Skin epidermis (tissue), 12 donors: ENCODE measurements at regions not wholly inside any gene's neighbourhood (a gene's known extent, or its start where the extent isn't known, plus 50 kb on each side); places are given as distances from the start of the nearest gene placed in this dataset.

Experiments
- H3K27ac ChIP-seq, 21 experiments: fragments of 200-600 bp; sonication (generic) in 11 of 21; one replicate each; pipeline ENCODE4 v1.5.0; 2020; ENCODE audit warnings: mild to moderate bottlenecking in 3 of 21, inconsistent platforms in 2 of 21, moderate library complexity in 2 of 21
- H3K4me3 ChIP-seq, 7 experiments: fragments of 200-600 bp; sonication (generic) in 2 of 7; one replicate each; pipeline ENCODE4 v1.5.0; 2020; ENCODE audit warnings: inconsistent platforms in 2 of 7, mild to moderate bottlenecking in 2 of 7, moderate library complexity in 1 of 7

DNA sequence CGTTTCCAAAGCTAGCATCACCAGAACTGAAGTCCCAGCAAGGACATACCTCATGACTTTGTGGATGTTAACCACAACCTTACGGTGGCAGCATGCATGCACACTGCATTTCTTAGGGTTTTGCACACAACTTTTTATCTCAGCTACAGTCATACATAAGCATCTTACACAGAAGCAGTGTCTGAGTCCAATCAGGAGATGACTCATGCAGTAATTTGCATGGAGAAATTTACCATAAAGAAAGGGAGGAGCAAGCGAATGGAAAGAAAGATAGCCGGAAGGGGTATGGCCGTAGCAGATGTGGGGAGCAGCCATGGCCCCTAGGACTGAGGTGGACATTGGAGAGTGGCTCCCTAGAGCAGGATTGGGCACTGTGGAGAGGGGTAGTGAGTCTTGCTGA is 522.5 kb downstream of the GALR1 start:
- no peak overlapping the region for H3K4me3 ChIP-seq

DNA sequence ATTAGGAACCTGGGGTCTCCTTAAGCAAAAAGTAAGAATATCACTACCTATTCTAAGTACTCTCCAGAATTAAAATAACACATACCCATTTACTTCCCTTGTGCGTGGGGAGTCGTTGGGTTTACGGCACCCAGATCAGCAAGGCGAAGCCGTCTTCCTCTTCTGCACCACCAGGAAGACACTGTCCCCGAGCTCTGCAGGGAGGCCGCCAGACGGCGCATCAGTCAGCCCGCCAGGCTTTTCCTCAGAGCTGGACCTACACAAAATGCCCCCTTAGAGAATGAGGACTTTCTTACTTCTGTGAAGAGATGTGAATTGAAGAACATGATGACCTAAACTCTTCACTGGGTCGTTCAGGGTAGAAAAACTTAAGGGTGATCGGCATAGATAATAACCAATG is 526.5 kb downstream of the GALR1 start:
- H3K27ac ChIP-seq, result no peak overlapping the region
- H3K4me3 ChIP-seq, result no peak overlapping the region

More for the DNA sequence above, 522.5 kb downstream of the GALR1 start:
- H3K27ac ChIP-seq, result no peak overlapping the region

DNA sequence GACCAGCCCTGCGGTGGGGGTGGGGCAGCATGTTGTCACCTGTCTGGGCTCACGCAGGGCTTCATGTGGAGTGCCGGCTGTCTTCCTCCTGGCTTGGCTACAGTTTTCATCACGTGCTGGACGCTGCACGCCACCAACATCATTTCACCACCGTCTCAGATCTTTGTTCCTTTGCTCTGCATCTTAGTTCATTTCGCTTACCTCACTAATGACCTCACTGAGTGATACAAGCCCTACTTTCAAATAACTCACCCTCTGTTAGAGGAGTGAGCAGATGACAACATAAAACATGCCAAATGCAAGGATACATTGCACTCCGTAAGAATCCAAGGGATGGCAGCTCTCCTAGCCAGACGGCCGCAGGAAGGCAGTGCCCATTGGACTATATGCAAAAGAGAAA is 527.5 kb downstream of the GALR1 start:
- H3K4me3 ChIP-seq, result no peak overlapping the region

DNA sequence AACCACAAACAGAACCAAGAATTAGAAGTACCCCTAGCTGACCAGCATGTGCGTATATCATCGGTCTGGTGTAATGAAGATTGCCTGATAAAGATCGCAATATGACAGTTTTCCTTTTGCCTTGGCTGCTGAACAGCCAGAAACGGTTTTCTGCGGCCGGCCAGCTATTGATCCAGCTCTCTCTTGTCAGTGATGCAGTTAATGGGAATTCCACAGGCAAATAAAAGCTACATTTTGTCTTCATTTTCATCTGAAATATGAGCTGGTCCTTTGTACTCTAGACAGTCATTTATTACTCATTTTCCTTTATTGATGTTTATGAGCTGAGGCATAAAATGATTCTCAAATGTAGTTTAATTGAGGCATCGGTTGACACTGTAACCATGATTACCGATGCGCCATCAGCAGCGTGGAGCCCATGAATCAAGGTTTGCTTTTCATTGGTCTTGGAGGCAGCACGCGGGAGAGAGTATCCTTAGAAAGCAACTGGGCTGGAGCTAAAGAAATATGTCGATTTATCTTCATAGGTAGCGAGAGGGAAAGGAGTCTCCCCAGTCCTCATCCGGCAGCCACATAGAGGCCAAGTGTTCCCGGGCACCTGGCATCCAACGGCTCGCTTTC is 535.2 kb downstream of the GALR1 start:
- Histone ChIP-seq H3K4me3 (no peak overlapping the region), H3K27ac (no peak overlapping the region)

More for the DNA sequence above, 527.5 kb downstream of the GALR1 start:
- no peak overlapping the region for H3K27ac ChIP-seq

DNA sequence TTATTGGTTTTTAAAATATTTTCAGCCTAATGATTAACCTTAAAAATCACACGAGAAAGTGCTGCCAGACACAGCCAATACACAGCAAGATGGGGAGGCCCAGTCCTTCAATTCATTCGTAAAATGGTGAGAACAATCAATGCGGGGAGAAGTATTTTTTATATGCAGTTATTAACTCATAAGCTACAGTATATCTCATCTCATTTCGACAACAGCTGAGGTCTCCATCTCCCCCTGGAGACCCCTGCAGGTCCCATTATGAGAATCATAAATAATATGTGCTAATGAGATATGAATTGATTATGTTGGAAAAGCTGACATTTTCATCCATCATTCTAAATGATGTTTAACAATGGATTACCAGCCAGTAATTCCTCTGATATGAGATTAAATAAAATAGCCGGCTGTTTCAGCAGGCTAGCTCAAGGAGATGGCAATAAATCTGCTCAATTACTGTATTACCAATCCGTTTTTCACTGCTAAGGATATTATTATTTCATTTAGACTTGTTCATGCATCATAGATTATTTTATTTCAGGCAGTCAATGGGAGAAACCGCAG is 535.8 kb downstream of the GALR1 start:
- Histone ChIP-seq H3K27ac (no peak overlapping the region), H3K4me3 (no peak overlapping the region)

DNA sequence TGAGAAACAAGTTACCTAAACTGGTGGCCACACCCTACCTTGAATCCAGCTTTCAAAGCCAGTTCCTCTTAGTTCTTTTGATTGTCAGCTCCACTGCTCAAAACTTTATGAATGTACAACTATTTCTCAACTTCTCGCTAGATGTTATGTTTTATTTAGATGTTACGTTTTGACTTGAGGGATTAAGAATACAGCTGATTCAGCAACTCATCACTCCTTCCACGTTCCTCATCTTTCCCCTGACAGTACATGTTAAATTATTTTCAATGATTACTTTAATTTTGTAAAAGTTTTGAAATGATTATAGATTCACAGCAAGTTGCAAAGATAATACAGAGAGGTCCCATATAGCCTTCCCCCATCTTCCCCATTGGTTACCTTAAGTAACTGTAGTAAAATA is 553.4 kb downstream of the GALR1 start:
- H3K27ac ChIP-seq, result no peak overlapping the region
- no peak overlapping the region for H3K4me3 ChIP-seq

DNA sequence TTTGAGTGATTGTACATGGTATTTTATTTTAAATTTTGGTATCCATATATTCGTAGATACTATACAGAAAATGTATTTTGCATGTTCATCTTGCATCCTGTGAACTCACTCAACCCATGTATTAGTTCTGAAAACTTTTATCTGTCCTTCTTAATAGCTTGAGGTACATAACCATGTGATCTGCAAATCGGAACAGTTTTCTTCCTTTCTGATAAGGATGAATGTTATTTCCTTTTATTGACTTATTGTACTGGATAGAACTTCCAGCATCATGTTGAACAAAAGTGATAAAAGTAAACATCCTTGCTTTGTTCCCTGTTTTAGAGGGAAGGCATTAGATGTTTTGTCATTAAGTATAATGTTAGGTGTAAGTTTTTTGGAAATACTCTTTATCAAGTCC is 554.7 kb downstream of the GALR1 start:
- H3K4me3 ChIP-seq, result no peak overlapping the region
- no peak overlapping the region for H3K27ac ChIP-seq

DNA sequence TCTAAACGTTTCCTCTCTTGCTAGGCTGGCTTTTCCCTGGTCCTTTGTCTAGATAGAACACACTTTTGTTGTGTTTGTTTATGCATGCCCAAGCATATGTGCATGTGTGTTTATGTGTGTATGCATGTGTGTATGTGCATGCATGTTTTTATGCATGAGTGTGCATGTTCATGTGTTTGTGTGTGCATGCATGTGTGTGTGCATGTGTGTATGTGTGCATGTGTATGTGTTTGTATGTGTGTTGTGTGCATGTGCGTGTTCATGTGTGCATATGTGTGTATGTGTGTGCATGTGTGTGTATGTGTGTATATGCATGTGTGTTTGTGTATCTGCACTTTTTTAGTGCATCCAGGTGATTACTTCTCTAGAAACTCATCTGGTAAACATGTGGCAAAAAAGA is 558.0 kb downstream of the GALR1 start:
- no peak overlapping the region for H3K27ac ChIP-seq
- no peak overlapping the region for H3K4me3 ChIP-seq

DNA sequence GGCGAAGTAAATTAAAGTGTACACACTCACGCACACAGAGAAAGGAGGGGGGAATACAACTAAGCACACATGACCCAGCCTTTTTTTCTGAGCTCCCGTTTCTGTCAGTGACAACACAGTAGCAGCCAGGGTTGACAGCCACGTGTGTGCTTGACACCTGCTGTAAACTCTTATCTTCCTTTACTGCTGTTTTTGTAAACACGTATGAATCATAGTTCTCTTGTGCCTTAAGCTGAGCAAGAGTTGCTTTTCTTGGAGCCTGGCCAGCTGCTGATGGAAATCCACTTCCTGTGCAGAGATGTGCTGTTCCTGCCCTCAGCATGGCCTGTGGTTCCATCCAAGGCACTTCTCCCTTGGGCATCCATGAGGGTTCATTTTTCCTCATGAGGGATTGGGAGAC is 561.9 kb downstream of the GALR1 start:
- Histone ChIP-seq H3K27ac (no peak overlapping the region), H3K4me3 (no peak overlapping the region)

DNA sequence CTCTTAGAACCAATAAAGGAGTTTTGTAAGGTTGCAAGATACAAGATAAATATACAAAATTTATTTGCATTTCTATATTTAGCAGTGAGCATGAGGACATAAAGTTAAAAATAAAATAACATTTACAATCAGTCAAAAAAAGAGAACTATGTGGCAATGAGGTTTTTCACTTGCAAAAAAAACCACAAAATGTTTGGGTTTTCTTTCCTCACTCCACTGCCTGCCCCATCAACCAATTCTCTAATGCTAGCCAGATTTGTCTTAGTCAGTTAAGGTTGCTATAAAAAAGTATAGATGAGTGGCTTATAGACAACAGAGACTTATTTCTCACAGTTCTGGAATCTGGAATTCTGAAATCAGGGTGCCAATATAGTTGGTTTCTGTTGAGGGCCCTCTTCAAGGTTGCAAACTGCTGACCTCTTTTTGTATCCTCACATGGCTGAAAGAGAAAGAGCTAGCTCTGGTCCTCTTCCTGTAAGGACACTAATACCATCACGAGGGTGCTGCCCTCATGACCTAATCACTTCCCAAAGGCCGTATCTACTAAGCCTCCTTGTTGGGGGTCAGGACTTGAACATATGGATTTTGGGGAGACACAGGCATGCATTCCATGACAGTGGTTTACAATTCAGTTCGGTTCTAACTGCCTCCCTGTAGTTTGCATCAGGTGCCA is 566.2 kb downstream of the GALR1 start:
- H3K4me3 ChIP-seq, result no peak overlapping the region
- no peak overlapping the region for H3K27ac ChIP-seq

DNA sequence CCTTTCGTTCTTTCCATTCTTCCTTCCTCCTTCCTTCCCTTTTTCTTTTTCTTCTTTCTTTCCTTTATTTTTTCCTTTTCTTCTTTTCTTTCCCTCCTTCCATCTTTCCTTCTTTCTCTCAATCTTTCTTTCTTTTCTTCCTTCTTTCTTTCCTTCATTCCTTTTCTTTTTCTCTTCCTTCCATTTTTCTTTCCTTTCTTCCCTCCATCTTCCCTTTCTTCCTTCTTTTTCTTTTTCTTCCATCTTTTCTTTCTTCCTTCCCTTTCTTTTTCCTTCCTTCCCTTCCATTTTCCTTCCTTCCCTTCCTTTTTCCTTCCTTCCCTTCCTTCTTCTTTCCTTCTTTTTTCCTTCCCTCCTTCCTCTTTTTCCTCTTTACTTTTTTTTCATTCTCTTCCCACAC is 568.7 kb downstream of the GALR1 start:
- no peak overlapping the region for H3K27ac ChIP-seq

DNA sequence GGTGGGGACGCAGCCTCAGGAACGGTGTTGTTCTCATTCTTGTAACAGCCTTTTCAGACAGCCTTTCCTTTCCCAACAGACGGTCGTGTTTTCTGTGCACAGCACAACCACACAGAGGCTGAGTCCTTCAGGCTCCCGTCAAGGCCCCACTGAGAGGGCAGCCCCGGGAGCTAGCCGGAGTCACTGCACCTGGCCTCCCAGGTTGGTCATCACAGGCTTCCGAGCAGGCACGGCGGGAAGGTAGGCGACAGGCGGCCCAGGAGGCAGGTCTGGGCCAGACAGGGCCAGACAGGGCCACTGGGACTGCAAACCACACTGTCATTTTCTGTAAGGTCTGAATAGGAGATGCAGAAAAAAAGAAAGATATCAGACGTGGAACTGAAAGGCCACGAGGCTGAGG is 570.8 kb downstream of the GALR1 start:
- Histone ChIP-seq H3K4me3 (no peak overlapping the region), H3K27ac (no peak overlapping the region)

More for the DNA sequence above, 568.7 kb downstream of the GALR1 start:
- H3K4me3 ChIP-seq, result no peak overlapping the region

DNA sequence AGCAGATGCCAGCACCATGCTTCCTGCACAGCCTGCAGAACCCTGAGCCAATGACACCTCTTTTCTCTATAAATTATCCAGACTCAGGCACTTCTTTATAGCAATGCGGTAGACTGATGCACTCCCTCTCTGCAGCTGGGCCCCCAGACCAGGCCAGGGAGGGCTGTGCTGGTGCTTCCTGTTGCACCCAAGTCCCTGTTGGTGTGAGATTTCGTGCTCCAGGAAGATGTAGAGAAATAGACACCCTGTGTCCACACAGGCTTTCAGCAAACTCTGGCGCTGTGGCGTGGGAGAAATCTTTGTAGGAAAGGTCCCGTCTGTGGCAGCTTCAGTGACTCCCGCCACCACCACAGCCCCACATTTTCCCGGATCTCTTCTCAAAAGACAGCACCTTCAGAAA is 572.2 kb downstream of the GALR1 start:
- H3K4me3 ChIP-seq, result no peak overlapping the region

DNA sequence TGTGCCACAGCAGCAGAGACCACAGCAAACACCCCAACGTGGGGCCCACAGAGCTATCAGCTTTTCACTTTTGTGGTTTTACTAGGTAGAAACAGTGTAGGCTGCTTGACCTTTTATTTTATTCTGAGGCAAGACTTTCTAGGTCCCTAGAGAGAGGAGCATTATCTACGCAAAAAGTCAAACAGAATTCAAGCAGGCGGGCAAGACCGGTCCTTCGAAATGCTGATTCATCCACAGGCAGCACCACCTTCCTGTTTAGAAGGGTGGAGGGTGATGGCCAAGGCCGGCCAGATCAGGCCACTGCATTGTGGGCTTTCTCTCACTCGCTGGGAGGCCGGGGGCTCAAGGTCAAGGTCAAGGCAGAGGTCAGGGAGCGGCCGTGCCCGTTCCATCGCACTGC is 573.0 kb downstream of the GALR1 start:
- H3K4me3 ChIP-seq, result no peak overlapping the region
- H3K27ac ChIP-seq, result no peak overlapping the region

More for the DNA sequence above, 572.2 kb downstream of the GALR1 start:
- H3K27ac ChIP-seq, result no peak overlapping the region

DNA sequence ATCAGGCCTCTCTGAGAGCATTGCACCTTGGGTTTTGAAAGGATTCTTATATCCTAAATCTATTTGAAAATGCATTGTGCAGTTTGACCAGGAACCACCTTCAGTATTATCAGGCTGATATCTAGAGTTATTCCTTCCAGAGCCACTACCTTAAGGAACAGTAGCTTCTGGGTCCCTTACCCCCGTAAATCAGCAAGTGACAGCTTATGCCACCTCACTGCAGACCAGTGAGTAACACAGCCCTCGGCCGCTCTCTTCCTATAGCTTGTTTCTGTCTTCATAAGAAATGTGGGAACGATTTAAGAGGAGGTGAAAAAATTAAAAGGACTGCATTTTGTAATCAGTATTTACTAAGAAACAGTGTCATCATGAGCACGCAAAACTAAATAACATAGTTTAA is 584.2 kb downstream of the GALR1 start:
- H3K4me3 ChIP-seq, result no peak overlapping the region
- no peak overlapping the region for H3K27ac ChIP-seq

DNA sequence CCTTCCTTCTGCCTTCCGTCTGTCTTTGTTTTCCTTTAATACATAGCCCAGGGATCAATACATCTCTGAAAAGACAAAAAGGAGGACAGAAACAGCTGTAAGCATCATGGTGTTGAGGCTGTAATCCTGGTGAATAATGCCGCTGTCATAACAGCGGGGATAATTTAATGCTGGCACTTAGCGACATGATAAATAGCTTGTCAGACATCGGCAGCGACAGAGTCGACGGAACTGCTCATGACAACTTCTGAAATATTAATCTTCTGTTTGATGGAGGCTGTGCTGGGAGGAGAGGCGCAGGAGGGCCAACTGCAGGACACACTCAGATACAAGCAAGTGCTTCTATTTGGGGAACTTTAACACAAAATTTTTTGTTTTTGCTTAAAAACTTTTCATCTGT is 602.2 kb downstream of the GALR1 start:
- Histone ChIP-seq H3K4me3 (no peak overlapping the region), H3K27ac (no peak overlapping the region)

DNA sequence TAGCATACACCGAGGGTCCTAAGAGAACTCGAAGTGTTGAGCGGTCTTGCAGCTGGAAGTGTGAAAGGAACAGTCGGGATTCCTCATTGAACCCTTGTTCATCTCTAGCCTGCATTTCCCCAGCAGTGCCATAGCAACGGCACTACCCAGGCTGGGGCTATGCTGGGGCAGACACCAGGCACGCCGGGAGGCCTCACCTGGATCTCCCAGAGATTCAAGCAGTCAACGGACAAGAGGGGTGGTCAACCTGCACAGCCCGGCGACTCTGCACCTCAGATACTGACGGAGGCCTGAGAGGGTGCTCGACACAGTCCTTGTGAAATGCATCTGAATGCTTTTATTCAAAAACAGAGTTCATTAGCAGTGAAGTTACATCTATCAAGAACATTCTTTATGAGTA is 604.2 kb downstream of the GALR1 start:
- no peak overlapping the region for H3K4me3 ChIP-seq
- no peak overlapping the region for H3K27ac ChIP-seq

DNA sequence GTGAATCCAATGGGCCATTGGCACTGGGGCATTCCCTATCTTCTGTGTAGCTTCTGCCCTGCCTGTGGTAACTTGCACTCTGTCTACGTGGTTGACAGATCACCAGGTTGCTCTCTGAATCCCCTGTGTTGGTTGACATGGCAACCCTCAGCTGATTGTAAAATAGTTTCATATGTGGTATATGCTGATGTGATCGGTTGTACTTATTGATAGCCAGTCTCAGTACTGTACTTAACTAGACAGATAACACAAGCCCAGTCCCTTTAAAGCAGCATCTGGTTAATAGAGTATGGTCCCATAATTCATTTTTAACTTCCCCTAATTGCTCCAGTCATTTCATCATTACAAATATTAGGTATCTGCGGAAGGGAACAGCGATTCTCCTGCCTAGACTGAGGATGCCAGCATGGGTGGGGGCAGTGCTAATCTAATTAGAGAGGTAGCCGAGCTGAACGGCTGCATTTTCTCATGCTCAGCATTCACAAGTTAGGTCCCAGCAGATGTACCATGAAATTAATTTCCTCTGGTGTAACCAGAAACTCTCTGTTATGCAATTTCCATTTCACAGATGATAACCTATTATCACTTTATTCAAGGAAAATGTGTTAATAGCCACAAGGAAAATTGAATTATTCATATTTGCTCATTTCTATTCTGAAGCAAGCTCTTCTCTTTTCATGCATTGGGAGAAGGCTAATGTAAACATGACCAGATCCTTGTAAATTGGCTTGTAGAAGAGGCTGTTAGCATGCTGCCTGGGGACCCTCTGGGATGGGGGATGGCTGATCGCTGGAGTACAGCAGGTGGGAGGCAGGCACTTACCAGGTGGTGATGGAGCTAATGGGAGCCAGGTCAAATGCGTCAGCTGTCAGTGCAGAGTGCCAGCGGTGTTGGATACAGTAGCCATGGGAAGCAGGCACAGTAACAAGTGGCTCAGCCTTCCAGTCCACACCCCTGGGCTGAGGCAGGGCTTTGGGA is 608.3 kb downstream of the GALR1 start:
- Histone ChIP-seq H3K4me3 (no peak overlapping the region), H3K27ac (no peak overlapping the region)

DNA sequence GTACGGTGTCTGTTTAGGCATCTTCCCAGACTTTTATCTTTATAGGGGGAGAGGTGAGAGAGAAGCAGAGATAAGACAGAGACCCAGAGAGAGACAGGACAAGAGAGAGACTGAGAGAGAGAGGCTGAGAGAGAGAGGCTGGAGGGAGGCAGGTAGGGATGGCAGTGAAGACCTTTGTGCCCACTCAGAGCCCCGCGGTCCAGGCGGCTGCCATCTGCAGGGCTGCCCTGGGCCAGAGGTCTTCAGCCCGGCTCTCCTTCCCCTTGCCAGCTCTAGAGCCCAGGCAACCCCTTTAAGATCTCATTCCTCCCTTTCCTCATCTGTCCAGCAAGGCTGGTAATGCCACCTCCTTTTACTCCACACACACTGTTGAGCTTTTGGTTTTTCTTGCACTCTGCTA is 610.0 kb downstream of the GALR1 start:
- H3K4me3 ChIP-seq, result no peak overlapping the region
- no peak overlapping the region for H3K27ac ChIP-seq

DNA sequence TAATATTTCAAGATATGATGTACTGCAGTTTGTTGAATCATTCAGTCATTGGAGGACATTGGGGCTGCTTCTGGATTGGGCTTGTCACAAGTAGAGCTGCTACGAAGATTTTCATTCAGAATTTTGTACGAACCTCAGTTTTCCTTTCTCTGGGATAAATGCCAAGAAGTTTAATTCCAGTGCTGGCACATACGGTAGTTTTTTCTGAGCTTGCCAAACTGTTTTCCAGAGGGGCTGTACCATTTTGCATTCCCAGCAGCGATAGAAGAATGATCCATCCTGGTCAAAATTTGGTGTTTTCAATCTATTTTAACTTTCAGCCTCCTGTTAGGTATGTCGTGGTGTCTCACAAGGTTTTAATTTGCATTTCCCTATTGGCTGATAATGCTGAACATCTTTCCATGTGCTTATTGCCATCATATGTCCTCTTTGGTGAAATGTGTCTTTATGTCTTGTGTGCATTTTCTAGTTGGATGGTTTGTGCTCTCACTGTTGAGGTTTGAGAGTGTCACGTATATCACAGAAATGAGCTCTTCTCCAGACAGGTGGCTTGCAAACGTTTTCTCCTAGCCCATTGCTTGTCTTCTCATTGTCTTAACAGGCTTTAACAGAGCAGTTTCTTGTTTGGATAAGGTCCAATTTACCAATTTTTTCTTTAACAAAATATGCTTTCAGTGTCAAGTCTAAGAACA is 612.6 kb downstream of the GALR1 start:
- H3K27ac ChIP-seq, result no peak overlapping the region
- no peak overlapping the region for H3K4me3 ChIP-seq
